AG09309 (cell line): ENCODE measurements at regions not wholly inside any gene's neighbourhood (a gene's known extent, or its start where the extent isn't known, plus 50 kb on each side); places are given as distances from the start of the nearest gene placed in this dataset.
"Not testable (repeated sequence)": the region's sequence is repeated elsewhere in the genome, so short reads cannot be mapped to it uniquely, and the experiment has no call there.

ENCODE experiments used
- DNase-seq: peaks from one replicate; pipeline ENCODE4 v3.0.0-alpha.2; 2010; ENCODE audit warnings: low read depth
- H3K4me3 ChIP-seq: 2 replicates; pipeline ENCODE4 v1.5.1; 2011; ENCODE audit warnings: mild to moderate bottlenecking, low read depth, low read length, moderate library complexity; ENCODE audit not compliant: control insufficient read depth
- TF ChIP-seq, protein P1 (sequence below): IDR thresholded peaks from 2 replicates; pipeline ENCODE4 v1.5.1; 2011; ENCODE audit warnings: mild to moderate bottlenecking, low read depth, low read length, inconsistent platforms; ENCODE audit not compliant: insufficient read depth, control insufficient read depth; ENCODE audit errors: missing control alignments

- H3K4me3 ChIP-seq, DNase-seq: not testable (repeated sequence)
Observed at GRCh38 chr17:62242076-62242475, 138.3 kb upstream of the EFCAB3 start.

GRCh38 chr17:62239569-62239968 is 140.8 kb upstream of the EFCAB3 start:
- not testable (repeated sequence) for H3K4me3 ChIP-seq, DNase-seq

- not testable (repeated sequence) for H3K4me3 ChIP-seq, DNase-seq
Observed at GRCh38 chr17:62238551-62239338, 141.6 kb upstream of the EFCAB3 start.

- not testable (repeated sequence) for DNase-seq, H3K4me3 ChIP-seq
Observed at GRCh38 chr17:62233822-62234481, 146.4 kb upstream of the EFCAB3 start.

DNA sequence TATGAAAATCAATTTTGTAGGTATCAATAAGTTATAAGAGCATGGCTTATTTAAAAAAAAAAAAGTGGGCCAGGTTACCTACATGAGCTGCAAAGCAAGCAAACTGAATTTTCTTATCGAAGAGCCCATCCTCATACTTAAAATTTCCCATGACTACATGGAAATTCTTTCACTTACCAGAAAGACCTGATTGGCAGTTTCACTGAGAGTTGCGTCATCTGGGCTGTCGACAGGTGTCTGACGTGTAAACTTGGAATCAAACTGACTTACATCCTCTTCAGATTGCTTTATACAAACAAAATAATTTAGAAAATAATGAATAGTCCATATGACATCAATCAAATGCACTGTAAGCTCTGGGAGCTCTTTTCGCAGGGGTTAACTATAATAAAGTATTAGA is 149.1 kb upstream of the EFCAB3 start:
- not testable (repeated sequence) for H3K4me3 ChIP-seq, DNase-seq

DNA sequence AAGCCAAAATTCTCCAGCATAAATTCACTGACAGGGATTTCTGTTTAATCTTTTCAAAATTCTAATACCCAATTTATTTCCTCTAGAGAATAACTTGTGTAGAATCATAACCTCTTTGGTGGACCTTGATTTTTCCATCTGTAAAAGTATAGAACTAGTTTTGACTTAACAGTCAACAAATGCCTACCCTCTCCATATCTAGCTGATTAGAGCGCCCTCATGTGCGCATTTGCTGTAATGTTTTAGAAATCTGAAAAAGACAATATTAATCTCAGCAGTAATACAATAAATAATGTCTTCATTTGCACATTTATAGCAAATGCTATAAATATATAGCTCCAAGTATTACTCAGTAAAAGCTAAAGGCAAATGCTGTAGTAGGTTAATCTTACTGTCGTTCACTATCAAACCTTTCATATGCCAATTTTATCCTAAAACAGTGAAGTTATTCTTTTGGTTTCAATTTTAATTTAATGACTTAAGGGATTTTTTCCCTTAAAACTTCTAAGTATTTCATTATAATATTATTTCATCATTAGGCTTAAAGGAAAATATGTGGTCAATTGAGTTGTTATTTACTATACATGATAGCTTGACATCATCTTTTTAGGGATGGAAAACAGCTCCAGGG is 153.6 kb upstream of the EFCAB3 start:
- DNase-seq, H3K4me3 ChIP-seq: not testable (repeated sequence)

DNA sequence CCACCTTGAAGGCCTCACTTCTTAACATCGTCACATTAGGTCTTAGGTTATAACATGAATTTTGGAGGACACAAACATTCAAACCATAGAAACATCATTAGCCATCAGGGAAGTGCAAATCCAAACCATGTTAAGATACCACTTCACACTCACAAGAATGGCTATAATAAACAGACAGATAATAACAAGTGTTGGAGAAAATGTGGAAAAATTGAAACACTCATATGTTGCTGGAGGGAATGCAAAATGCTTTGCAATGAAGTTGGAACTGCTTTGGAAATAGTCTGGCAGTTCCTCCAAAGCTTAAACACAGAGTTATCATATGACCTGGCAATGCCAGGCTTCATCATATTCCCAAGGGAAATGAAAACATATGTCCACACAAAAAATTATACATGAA is 156.8 kb upstream of the EFCAB3 start:
- DNase-seq = not testable (repeated sequence)

DNA sequence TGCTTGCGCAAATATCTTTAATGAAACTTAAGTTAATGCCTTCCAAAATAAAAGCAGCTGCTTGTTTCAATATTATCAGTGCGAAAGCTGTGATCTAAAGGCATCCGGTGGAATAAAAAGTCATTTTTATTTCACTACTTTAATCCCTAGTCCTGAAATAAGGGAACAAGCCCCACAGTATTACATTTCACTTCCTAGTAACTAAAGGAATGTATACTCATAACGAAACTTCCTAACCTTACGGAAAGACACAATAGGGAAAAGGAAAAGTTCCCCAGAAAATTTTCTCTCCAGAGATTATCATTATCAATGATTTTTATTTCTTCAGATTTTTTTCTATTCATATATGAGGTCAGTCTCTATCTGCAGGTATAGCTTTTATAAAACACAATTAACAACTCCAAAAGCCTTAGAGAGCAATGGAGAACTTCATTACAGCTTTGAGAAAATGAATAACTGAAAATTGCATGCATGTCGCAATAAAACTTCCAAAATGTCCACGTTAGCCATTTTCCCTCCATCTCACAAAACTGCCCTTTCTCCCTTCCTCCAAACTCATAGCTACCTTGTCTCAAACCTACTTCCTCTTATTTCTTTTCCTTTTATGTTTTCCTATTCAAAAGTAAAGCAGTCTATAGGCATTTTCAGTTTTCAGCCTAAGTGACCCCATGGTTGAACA is 154.3 kb upstream of the MED13 start:
- no peak overlapping the region for H3K4me3 ChIP-seq
- TF ChIP-seq, protein P1, sequence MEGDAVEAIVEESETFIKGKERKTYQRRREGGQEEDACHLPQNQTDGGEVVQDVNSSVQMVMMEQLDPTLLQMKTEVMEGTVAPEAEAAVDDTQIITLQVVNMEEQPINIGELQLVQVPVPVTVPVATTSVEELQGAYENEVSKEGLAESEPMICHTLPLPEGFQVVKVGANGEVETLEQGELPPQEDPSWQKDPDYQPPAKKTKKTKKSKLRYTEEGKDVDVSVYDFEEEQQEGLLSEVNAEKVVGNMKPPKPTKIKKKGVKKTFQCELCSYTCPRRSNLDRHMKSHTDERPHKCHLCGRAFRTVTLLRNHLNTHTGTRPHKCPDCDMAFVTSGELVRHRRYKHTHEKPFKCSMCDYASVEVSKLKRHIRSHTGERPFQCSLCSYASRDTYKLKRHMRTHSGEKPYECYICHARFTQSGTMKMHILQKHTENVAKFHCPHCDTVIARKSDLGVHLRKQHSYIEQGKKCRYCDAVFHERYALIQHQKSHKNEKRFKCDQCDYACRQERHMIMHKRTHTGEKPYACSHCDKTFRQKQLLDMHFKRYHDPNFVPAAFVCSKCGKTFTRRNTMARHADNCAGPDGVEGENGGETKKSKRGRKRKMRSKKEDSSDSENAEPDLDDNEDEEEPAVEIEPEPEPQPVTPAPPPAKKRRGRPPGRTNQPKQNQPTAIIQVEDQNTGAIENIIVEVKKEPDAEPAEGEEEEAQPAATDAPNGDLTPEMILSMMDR = no peak
- DNase-seq = no peak

More for the DNA sequence above, 156.8 kb upstream of the EFCAB3 start:
- not testable (repeated sequence) for H3K4me3 ChIP-seq

DNA sequence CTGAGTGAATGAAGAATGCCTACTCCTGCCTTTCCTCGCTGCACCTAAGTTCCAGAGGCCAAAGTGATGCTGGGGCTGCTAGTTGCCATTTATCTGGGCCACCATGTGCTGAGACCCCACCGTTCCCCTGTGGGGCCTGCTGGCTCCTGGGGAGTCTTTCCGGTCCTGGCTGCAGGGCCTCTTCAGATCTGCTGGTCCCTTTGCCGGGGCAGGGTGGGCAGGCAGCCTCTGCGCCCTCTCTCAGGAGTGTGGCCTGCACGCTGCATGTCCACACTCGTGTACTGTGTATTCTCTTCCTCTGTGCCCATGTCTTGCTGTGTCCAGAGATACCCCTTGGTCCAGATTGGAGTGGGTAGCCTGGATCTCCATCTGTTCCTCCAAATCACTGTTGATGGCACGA is 151.8 kb upstream of the MED13 start:
- TF ChIP-seq, protein P1 = no peak
- no peak for DNase-seq

DNA sequence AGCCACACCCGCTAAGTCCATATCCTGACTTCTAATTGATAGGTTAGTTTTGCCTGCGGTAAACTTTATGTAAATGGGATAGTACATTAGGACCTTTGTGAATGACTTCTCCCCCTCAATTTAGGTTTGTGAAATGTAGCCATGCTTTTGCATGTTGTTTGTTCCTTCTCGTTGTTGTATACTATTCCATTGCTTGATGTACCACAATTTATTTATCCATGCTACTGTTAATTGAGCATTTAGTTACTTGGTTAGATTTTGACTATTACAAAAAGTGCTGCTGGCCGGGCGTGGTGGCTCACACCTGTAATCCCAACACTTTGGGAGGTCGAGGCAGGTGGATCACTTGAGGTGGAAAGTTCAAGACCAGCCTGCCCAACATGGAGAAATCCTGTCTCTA is 150.8 kb upstream of the MED13 start:
- DNase-seq, H3K4me3 ChIP-seq: not testable (repeated sequence)

More for the DNA sequence above, 151.8 kb upstream of the MED13 start:
- no peak overlapping the region for H3K4me3 ChIP-seq

GRCh38 chr17:62206550-62206949 is 141.5 kb upstream of the MED13 start:
- DNase-seq = no peak
- H3K4me3 ChIP-seq = no peak overlapping the region
- TF ChIP-seq, protein P1 = no peak

DNA sequence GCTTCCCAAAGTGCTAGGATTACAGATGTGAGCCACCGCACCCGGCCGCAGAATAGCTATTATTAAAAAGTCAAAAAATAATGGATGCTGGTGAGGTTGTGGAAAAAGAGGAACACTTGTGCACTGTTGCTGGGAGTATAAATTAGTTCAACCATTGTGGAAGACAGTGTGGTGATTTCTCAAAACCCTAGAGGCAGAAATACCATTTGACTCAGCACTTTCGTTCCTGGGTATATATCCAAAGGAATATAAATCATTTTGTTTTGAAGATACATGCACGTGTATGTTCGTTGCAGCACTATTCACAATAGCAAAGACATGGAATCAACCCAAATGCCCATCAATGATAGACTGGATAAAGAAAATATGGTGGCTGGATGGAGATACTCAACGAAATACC is 132.1 kb upstream of the MED13 start:
- not testable (repeated sequence) for H3K4me3 ChIP-seq, DNase-seq

DNA sequence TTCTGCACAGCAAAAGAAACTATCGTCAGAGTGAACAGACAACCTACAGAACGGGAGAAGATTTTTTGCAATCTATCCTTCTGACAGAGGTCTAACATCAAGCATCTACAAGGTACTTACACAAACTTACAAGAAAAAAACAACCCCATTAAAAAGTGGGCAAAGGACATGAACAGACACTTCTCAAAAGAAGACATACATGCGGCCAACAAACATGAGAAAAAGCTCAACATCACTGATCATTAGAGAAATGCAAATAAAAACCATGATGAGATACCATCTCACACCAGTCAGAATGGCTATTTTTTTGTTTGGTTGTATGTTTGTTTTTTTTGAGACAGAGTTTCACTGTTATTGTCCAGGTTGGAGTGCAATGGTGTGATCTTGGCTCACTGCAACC is 131.5 kb upstream of the MED13 start:
- H3K4me3 ChIP-seq, DNase-seq: not testable (repeated sequence)
